ENCODE measurements at regions not wholly inside any gene's neighbourhood (a gene's known extent, or its start where the extent isn't known, plus 50 kb on each side); places are given as distances from the start of the nearest gene placed in this dataset.

GRCh38 chr22:48314073-48314472 is 1513.6 kb downstream of the BRD1 start:
- H3K4me1 Mint-ChIP-seq = peaks cover 0 to 5% of the 10 kb centered on the region in 2 donors
- H3K27me3 ChIP-seq (ENCODE audit: control insufficient read depth, insufficient read depth, low read length) = no peaks in the 10 kb centered on the region
- H3K36me3 Mint-ChIP-seq = peaks cover 12% of the 10 kb centered on the region
- WGBS (ENCODE audit: insufficient coverage) = 53% methylated on average over 3 of the region's 6 CpGs
- no peak overlapping the region for H3K4me3 Mint-ChIP-seq
- no peak for TF ChIP-seq CTCF (IDR thresholded peaks at IDR 0.05)
- H3K27ac ChIP-seq (ENCODE audit: low read length) = no peak overlapping the region
- DNase-seq (no peak), ATAC-seq (no peak)
- no peak overlapping the region for H3K4me3 ChIP-seq (ENCODE audit: low read length)
- peaks cover 8% of the 10 kb centered on the region for H3K9me3 ChIP-seq (ENCODE audit: control insufficient read depth, insufficient read depth, low read length)
- H3K4me1 ChIP-seq (ENCODE audit: control insufficient read depth, insufficient read depth, low read length) = no peaks in the 10 kb centered on the region
- peaks cover 0 to 5% of the 10 kb centered on the region in 2 donors for H3K9me3 Mint-ChIP-seq
- intact Hi-C loops (cut with micrococcal nuclease) = no loop called here
- no peaks in the 10 kb centered on the region for H3K36me3 ChIP-seq (ENCODE audit: control insufficient read depth, insufficient read depth, low read length)
- peaks cover 11 to 16% of the 10 kb centered on the region in 2 donors for H3K27me3 Mint-ChIP-seq (ENCODE audit: low read depth in 2 of 2)
- no peak overlapping the region for H3K27ac Mint-ChIP-seq

- no peak overlapping the region for H3K27ac ChIP-seq (ENCODE audit: low read length)
- H3K9me3 ChIP-seq (ENCODE audit: control insufficient read depth, insufficient read depth, low read length) = peaks cover 8% of the 10 kb centered on the region
- Mint-ChIP-seq H3K36me3 (peaks cover 12% of the 10 kb centered on the region), H3K27ac (no peak overlapping the region), H3K9me3 (peaks cover 0 to 5% of the 10 kb centered on the region in 2 donors), H3K4me1 (peaks cover 0 to 5% of the 10 kb centered on the region in 2 donors), H3K4me3 (no peak overlapping the region), H3K27me3 (ENCODE audit: low read depth in 2 of 2) (peaks cover 11 to 16% of the 10 kb centered on the region in 2 donors)
- WGBS (ENCODE audit: insufficient coverage) = 81% methylated on average over 14 of the region's 14 CpGs
- no peaks in the 10 kb centered on the region for H3K27me3 ChIP-seq (ENCODE audit: control insufficient read depth, insufficient read depth, low read length)
- no peak overlapping the region for H3K4me3 ChIP-seq (ENCODE audit: low read length)
- TF ChIP-seq CTCF (IDR thresholded peaks at IDR 0.05) = no peak
- intact Hi-C loops (cut with micrococcal nuclease) = no loop called here
- H3K4me1 ChIP-seq (ENCODE audit: control insufficient read depth, insufficient read depth, low read length) = no peaks in the 10 kb centered on the region
- H3K36me3 ChIP-seq (ENCODE audit: control insufficient read depth, insufficient read depth, low read length) = no peaks in the 10 kb centered on the region
- DNase-seq (no peak), ATAC-seq (no peak)
Observed at GRCh38 chr22:48313175-48313830, 1514.4 kb downstream of the BRD1 start.

- peaks cover 0 to 5% of the 10 kb centered on the region in 2 donors for H3K9me3 Mint-ChIP-seq
- peaks cover 12% of the 10 kb centered on the region for H3K36me3 Mint-ChIP-seq
- TF ChIP-seq CTCF (IDR thresholded peaks at IDR 0.05) = no peak
- H3K9me3 ChIP-seq (ENCODE audit: control insufficient read depth, insufficient read depth, low read length) = peaks cover 8% of the 10 kb centered on the region
- intact Hi-C loops (cut with micrococcal nuclease) = no loop called here
- 40% methylated on average over 8 of the region's 10 CpGs for WGBS (ENCODE audit: insufficient coverage)
- H3K4me3 ChIP-seq (ENCODE audit: low read length) = no peak overlapping the region
- no peaks in the 10 kb centered on the region for H3K27me3 ChIP-seq (ENCODE audit: control insufficient read depth, insufficient read depth, low read length)
- no peak for DNase-seq
- H3K27ac Mint-ChIP-seq = no peak overlapping the region
- H3K27me3 Mint-ChIP-seq (ENCODE audit: low read depth in 2 of 2) = peaks cover 11 to 16% of the 10 kb centered on the region in 2 donors
- no peaks in the 10 kb centered on the region for H3K36me3 ChIP-seq (ENCODE audit: control insufficient read depth, insufficient read depth, low read length)
- no peaks in the 10 kb centered on the region for H3K4me1 ChIP-seq (ENCODE audit: control insufficient read depth, insufficient read depth, low read length)
- H3K4me3 Mint-ChIP-seq = no peak overlapping the region
- no peak overlapping the region for H3K27ac ChIP-seq (ENCODE audit: low read length)
- peaks cover 0 to 5% of the 10 kb centered on the region in 2 donors for H3K4me1 Mint-ChIP-seq
- ATAC-seq = no peak
Observed at GRCh38 chr22:48310740-48311139, 1516.9 kb downstream of the BRD1 start.

- Histone ChIP-seq H3K27me3 (ENCODE audit: control insufficient read depth, insufficient read depth, low read length) (no peaks in the 10 kb centered on the region), H3K4me1 (ENCODE audit: control insufficient read depth, insufficient read depth, low read length) (no peaks in the 10 kb centered on the region), H3K36me3 (ENCODE audit: control insufficient read depth, insufficient read depth, low read length) (no peaks in the 10 kb centered on the region), H3K27ac (ENCODE audit: low read length) (no peak overlapping the region), H3K4me3 (ENCODE audit: low read length) (no peak overlapping the region), H3K9me3 (ENCODE audit: control insufficient read depth, insufficient read depth, low read length) (peaks cover 8% of the 10 kb centered on the region)
- Mint-ChIP-seq H3K27me3 (ENCODE audit: low read depth in 2 of 2) (peaks cover 10 to 16% of the 10 kb centered on the region in 2 donors), H3K36me3 (peaks cover 12% of the 10 kb centered on the region), H3K9me3 (peaks cover 0 to 5% of the 10 kb centered on the region in 2 donors), H3K27ac (no peak overlapping the region), H3K4me1 (peaks cover 0 to 5% of the 10 kb centered on the region in 2 donors), H3K4me3 (no peak overlapping the region)
- no peak for TF ChIP-seq CTCF (IDR thresholded peaks at IDR 0.05)
- DNase-seq (no peak), ATAC-seq (no peak)
- intact Hi-C loops (cut with micrococcal nuclease) = no loop called here
- 65% methylated on average over 6 of the region's 6 CpGs for WGBS (ENCODE audit: insufficient coverage)
Observed at GRCh38 chr22:48310289-48310688, 1517.4 kb downstream of the BRD1 start.
